Erythroblast (primary cell): ENCODE measurements at regions not wholly inside any gene's neighbourhood (a gene's known extent, or its start where the extent isn't known, plus 50 kb on each side); places are given as distances from the start of the nearest gene placed in this dataset.

Experiments used
- GATA1 ChIP-seq: IDR thresholded peaks from 2 replicates; pipeline ENCODE4 v1.6.1; 2011; ENCODE audit warnings: low read depth, mild to moderate bottlenecking, control low read depth, low read length, moderate library complexity
- POLR2A ChIP-seq: IDR thresholded peaks from 2 replicates; pipeline ENCODE4 v1.6.1; 2011; ENCODE audit warnings: mild to moderate bottlenecking, low read length

DNA sequence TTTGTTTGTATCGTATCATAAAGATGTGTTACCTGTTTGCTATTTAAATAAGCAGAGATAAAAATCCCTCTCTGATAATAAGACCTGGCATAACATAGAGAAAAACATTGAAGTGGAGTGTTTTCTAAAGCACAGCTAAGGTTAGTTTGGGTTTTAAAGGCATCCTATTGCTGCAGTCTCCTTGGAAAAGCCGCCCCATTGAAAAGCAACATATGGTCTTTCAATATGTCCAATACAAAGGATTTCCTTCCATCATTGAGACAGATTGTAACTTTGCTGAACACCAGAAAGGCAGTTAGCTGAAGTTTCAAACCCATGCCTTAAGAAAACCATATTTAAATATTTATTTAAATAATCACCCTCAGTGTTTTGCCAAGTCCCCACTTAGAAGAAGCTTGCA, 898.5 kb upstream of the KCND2 start:
- no peak for TF ChIP-seq POLR2A
- no peak for TF ChIP-seq GATA1
